DMS 273 (cell line): ENCODE measurements at regions not wholly inside any gene's neighbourhood (a gene's known extent, or its start where the extent isn't known, plus 50 kb on each side); places are given as distances from the start of the nearest gene placed in this dataset.

ENCODE experiments used
- DNase-seq: peaks from one replicate; lab custom pipeline; 2025; ENCODE audit not compliant: unreplicated experiment; lab: John Stamatoyannopoulos, UW

DNA sequence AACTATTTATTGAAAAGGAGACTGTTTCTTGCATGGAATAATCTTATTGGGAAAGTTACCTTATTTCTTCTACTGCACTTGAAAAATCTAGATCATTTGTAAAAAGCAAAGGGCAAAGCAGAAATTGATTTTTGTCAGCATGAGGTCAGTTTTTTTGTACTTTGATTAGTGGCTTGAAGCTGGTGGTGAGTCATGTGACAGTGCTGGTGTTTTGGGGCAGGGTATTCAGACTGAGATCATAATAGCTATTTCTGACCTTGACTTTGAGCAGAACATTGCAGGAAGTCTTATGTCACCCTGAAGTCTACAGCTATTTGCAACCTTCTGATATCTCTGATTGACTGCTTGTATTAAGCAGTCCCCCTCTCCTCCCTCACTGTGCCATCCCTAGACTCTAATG is 66.3 kb upstream of the SORCS3 start:
- no peak for DNase-seq

DNA sequence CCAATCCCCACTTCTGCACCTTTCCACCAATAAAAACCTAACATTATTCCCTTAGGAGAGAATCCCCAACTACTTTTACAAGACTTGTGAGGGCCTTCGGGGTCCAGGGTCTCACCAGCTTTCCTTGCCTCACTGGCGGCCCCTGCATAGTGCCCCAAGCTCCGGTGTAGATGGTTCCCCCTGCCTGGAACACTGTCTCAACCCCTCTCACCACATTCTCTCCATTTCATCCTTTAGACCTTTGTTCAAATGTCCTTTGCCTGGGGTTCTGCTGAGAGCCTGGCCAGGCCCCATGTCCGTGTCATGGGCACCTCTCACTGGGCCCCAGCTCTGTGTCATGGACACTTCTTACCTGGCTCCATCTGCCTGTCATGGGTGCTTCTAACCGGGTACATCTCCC is 64.5 kb upstream of the SORCS3 start:
- no peak for DNase-seq

- DNase-seq: no peak
Observed at GRCh38 chr10:104577163-104577562, 63.9 kb upstream of the SORCS3 start.

GRCh38 chr10:104577861-104578521 is 63.1 kb upstream of the SORCS3 start:
- no peak for DNase-seq

- no peak for DNase-seq
Observed at GRCh38 chr10:104578671-104579070, 62.4 kb upstream of the SORCS3 start.

DNA sequence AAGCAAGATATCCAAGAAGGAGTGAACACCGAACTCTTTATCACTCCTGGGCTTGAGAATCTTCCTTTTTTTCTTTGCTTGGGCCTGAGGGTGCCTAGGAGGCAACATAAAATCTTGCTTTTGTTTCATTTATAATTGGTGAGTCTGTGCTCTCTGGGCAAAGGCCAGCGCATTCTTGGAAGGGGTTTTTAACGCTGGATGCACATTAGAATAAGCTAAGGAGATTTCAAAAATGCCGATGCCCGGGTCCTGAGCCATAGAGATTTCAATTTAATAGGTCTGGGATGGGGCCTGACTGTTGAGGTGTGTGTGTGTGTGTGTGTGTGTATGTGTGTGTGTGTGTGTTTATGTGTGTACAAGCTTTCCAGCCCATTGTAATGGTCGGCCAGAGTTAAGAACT is 62.0 kb upstream of the SORCS3 start:
- no peak for DNase-seq

DNA sequence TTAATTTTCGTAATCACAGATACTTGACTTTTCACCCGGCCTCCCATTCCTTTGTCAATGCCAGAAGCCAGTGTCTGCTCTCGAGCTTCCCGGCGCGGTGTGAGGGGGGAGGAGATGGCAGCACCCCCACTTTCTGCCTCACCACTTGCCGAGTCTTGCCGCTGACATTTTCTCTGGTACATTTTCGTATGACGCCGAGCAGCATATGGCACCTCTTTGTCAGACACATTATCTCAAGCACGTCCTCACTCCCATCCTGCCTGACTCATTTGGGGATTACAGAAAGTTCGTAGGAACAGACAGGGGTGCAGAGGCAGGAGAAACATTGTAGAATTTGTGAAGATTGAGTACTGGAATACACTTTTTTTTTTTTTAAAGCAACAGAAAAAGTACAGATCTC is 60.8 kb upstream of the SORCS3 start:
- DNase-seq: peak; percentile 42

GRCh38 chr10:104580774-104581675 is 60.1 kb upstream of the SORCS3 start:
- DNase-seq: peak; percentile 83

DNA sequence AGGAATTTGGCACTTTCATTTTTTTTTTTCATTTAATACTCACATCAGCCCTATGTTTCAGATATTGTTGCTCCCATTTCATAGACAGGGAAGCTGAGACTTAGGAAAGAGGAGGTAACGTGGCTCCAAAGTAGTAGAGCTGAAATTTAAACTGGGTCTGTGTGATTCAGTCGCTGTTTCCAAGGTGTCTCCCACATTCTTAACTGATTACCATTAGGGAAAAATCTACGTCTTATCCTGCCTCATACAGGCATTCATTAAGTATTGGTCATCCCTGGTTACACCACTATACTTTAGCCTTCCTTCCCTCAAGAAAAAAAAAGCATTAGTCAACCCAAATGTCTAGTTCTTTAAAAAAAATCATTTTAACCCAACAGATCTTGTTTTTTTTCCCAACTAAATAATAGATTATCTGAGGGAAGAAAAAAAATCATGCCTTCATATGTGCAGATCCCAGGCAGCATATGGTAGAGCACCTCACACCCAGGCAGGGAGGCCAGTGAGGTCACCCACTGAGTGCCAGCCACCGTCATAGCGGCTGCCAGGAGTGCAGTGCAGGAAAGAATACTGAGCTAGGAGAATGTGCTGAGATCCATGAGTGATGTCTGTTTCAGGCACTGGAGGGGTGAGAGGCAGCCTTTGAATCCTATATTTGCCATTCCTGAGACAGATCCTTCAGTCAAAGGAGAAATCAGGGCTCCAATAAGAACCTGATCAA is 59.0 kb upstream of the SORCS3 start:
- no peak for DNase-seq

DNA sequence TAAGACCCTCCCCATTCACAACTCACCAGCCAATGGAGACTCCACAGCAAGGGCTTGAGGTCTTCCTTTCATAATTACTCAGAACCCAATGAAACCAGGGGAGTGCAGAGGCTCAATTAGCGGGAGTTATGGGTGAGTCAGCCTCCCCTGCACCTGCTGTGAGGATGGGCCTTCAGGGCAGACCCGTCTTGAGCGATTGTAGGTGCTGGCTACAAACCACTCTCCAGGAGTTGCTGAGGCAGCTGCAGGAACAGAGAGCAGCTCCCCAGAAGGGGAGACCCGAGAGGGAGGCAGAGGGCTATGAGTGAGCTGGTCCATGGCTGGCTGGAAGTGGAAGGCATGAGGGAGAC is 58.5 kb upstream of the SORCS3 start:
- peak; percentile 4 for DNase-seq

DNA sequence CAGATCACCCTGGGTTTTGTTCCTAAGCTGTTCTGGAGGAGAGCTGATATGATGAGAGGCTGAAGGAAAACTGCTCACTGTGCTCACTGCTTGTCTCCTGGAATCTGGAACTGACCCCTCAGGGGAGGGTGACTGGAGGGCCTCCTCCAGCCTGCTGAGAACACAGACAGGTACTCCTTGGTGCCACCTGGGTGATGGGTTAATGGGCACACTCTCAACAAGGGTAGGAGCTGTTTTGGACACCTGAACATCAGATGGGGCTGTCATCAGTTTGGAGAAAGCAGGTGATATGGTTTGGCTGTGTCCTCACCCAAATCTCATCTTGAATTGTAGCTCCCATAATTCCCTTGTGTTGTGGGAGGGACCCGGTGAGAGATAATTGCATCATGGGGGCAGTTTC is 58.1 kb upstream of the SORCS3 start:
- DNase-seq: no peak

GRCh38 chr10:104584541-104584940 is 56.5 kb upstream of the SORCS3 start:
- DNase-seq: no peak

DNA sequence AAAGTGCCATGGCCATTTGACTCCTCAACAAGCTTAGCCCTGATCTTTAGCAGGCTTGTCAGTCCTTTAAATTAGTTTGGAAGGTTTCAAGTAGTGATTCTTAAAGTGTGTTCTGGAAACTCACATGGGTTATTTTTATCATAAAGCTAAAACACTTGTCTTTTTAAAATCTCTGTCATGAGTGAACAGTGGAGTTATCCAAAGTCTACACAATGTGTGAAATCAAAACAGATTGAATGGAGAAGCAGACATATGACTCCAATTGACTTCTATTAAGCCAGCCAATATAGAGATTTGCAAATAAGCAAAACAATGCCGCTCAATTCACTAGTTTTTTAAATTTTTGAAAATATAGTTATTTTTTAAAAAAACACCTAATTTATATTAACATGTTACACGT is 53.3 kb upstream of the SORCS3 start:
- DNase-seq: no peak

- no peak for DNase-seq
Observed at GRCh38 chr10:104589431-104589830, 51.7 kb upstream of the SORCS3 start.

GRCh38 chr10:104589871-104590270 is 51.2 kb upstream of the SORCS3 start:
- no peak for DNase-seq
